Natural killer cell (primary cell): ENCODE measurements at regions not wholly inside any gene's neighbourhood (a gene's known extent, or its start where the extent isn't known, plus 50 kb on each side); places are given as distances from the start of the nearest gene placed in this dataset.
"Not testable (repeated sequence)": the region's sequence is repeated elsewhere in the genome, so short reads cannot be mapped to it uniquely, and the experiment has no call there.

ENCODE experiments used
- ATAC-seq, 3 donors: fragments of 150-1000 bp in 2 of 3; fragments of 200-7000 bp in 1 of 3; cut with Tn5 transposase; 1 replicate in 1 of 3; 2 replicates in 2 of 3; pipeline ENCODE4 v1.10.0; 2021; ENCODE audit warnings: mild to moderate bottlenecking in 2 of 3, moderate library complexity in 2 of 3
- DNase-seq, 2 donors: peaks; one replicate each; pipeline versions ENCODE4 v3.0.0 to v3.0.0-alpha.2; 2013 to 2021; ENCODE audit warnings: mixed read lengths in 1 of 2
- H3K27ac ChIP-seq: one replicate; pipeline ENCODE4 v1.5.1; 2013; ENCODE audit warnings: mild to moderate bottlenecking, low read length
- H3K27me3 ChIP-seq: one replicate; pipeline ENCODE4 v1.6.1; 2013; ENCODE audit warnings: low read length; ENCODE audit not compliant: control insufficient read depth, insufficient read depth
- H3K36me3 ChIP-seq: one replicate; pipeline ENCODE4 v1.6.1; 2013; ENCODE audit warnings: low read length; ENCODE audit not compliant: control insufficient read depth, insufficient read depth
- H3K4me1 ChIP-seq: one replicate; pipeline ENCODE4 v1.6.1; 2013; ENCODE audit warnings: low read length; ENCODE audit not compliant: control insufficient read depth, insufficient read depth
- H3K4me3 ChIP-seq: one replicate; pipeline ENCODE4 v1.5.1; 2013; ENCODE audit warnings: low read length
- H3K9me3 ChIP-seq: one replicate; pipeline ENCODE4 v1.6.1; 2013; ENCODE audit warnings: low read length; ENCODE audit not compliant: control insufficient read depth, insufficient read depth
- H3K27ac Mint-ChIP-seq, 2 donors: one replicate each; pipeline ENCODE4 v1.8.0; 2022; ENCODE audit warnings: mild to moderate bottlenecking in 2 of 2, mixed read lengths in 2 of 2, moderate library complexity in 1 of 2
- H3K27me3 Mint-ChIP-seq, 2 donors: one replicate each; pipeline ENCODE4 v1.8.0; 2022; ENCODE audit warnings: low read depth in 2 of 2, mixed read lengths in 2 of 2
- H3K36me3 Mint-ChIP-seq: one replicate; pipeline ENCODE4 v1.8.0; 2022; ENCODE audit warnings: mixed read lengths
- H3K4me1 Mint-ChIP-seq, 2 donors: one replicate each; pipeline ENCODE4 v1.8.0; 2022; ENCODE audit warnings: mixed read lengths in 2 of 2
- H3K4me3 Mint-ChIP-seq: one replicate; pipeline ENCODE4 v1.8.0; 2022; ENCODE audit warnings: mild to moderate bottlenecking, moderate library complexity, mixed read lengths
- H3K9me3 Mint-ChIP-seq, 2 donors: one replicate each; pipeline ENCODE4 v1.8.0; 2022; ENCODE audit warnings: mixed read lengths in 2 of 2
- WGBS: methylation state at CpG from one replicate; pipeline ENCODE4 v1.1.7; 2013; ENCODE audit warnings: missing lambda C conversion rate; ENCODE audit not compliant: insufficient coverage; 5-methylcytosine and 5-hydroxymethylcytosine counted together
- intact Hi-C: fragments of 100-400 bp; cut with micrococcal nuclease; formaldehyde crosslinking; loops from one replicate; pipeline ENCODE4 v1.14.2; 2022
- TF ChIP-seq, protein P1 (sequence below): fragments of 200-600 bp; IDR thresholded peaks from one replicate; pipeline ENCODE4 v1.8.0; 2022; ENCODE audit warnings: antibody characterized with exemption

DNA sequence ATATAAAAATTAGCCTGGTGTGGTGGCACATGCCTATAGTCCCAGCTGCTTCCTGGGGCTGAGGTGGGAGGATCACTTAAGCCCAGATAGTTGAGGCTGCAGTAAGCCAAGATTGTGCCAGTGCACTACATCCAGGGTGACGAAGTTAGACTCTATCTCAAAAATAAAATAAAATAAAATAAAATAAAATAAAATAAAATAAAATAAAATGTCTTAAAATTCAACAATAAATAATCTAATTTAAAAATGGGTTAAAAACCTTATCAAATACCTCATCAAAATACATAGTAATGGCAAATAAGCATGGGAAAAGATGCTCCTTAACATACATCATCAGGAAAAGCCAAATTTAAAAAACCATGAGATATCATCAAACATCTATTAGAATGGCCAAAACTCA is 760.2 kb upstream of the AGA start:
- no CpG with 5 or more reads among the region's 1 CpG for WGBS
- no peak overlapping the region for H3K4me3 ChIP-seq
- Mint-ChIP-seq H3K4me3 (no peak overlapping the region), H3K4me1 (no peaks in the 10 kb centered on the region), H3K27me3 (no peaks in the 10 kb centered on the region), H3K9me3 (peaks cover 18 to 20% of the 10 kb centered on the region in 2 donors), H3K36me3 (no peaks in the 10 kb centered on the region), H3K27ac (no peak overlapping the region)
- no peaks in the 10 kb centered on the region for H3K4me1 ChIP-seq
- peaks cover 1% of the 10 kb centered on the region for H3K9me3 ChIP-seq
- TF ChIP-seq, protein P1, sequence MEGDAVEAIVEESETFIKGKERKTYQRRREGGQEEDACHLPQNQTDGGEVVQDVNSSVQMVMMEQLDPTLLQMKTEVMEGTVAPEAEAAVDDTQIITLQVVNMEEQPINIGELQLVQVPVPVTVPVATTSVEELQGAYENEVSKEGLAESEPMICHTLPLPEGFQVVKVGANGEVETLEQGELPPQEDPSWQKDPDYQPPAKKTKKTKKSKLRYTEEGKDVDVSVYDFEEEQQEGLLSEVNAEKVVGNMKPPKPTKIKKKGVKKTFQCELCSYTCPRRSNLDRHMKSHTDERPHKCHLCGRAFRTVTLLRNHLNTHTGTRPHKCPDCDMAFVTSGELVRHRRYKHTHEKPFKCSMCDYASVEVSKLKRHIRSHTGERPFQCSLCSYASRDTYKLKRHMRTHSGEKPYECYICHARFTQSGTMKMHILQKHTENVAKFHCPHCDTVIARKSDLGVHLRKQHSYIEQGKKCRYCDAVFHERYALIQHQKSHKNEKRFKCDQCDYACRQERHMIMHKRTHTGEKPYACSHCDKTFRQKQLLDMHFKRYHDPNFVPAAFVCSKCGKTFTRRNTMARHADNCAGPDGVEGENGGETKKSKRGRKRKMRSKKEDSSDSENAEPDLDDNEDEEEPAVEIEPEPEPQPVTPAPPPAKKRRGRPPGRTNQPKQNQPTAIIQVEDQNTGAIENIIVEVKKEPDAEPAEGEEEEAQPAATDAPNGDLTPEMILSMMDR: no peak
- intact Hi-C loops: no loop called here
- ATAC-seq (no peak), DNase-seq (no peak)
- H3K27me3 ChIP-seq: no peaks in the 10 kb centered on the region
- no peak overlapping the region for H3K27ac ChIP-seq
- no peaks in the 10 kb centered on the region for H3K36me3 ChIP-seq

DNA sequence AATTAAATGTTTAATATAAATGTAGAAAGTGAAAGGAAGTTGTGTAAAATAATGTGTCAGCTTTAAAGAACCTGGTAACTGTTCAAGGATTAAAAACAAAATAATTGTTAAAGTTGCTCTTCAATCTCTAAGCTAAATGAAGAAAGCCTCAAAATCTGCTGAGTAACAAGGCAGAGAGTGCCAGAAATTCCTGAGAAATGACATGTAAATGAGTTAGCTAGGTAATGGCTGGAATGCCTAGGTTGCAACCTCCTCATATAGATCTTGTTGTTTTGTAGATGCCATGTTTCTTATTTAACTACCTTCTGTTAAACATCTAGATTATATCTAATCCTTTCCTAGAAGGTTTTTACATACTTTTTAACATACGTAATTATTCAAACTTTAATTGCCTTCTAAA is 763.6 kb upstream of the AGA start:
- TF ChIP-seq, protein P1: no peak
- Mint-ChIP-seq H3K4me1 (no peaks in the 10 kb centered on the region), H3K4me3 (no peak overlapping the region), H3K9me3 (peaks cover 11 to 18% of the 10 kb centered on the region in 2 donors), H3K27me3 (no peaks in the 10 kb centered on the region), H3K36me3 (no peaks in the 10 kb centered on the region), H3K27ac (no peak overlapping the region)
- Histone ChIP-seq H3K4me3 (no peak overlapping the region), H3K27ac (no peak overlapping the region), H3K27me3 (no peaks in the 10 kb centered on the region), H3K36me3 (no peaks in the 10 kb centered on the region), H3K9me3 (peaks cover 7% of the 10 kb centered on the region), H3K4me1 (no peaks in the 10 kb centered on the region)
- DNase-seq (no peak), ATAC-seq (no peak)
- intact Hi-C loops: no loop called here
- 64% methylated on average over 1 of the region's 1 CpG for WGBS

DNA sequence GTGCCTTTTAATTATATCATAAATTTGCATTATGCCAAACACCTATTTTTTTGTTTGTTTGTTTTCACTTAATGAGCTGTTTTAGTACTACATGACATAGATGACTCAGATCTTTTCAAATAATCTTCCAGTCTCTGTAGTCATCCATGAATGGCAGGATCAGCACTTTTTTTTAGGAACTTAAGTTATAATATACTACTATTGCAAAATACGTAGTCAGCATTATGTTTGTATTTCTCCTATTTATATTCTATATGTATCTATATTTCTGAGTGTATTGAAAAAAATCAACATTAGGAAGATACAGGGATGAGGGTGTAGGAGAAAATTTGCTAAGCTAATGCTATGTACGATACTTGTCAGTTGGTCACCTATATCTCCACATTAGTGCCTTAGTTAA is 773.1 kb upstream of the AGA start:
- no peaks in the 10 kb centered on the region for H3K36me3 Mint-ChIP-seq
- no peaks in the 10 kb centered on the region for H3K36me3 ChIP-seq
- no peaks in the 10 kb centered on the region for H3K27me3 Mint-ChIP-seq
- intact Hi-C loops: no loop called here
- no CpG with 5 or more reads among the region's 2 CpGs for WGBS
- H3K4me1 ChIP-seq: no peaks in the 10 kb centered on the region
- ATAC-seq: no peak
- TF ChIP-seq, protein P1: no peak
- no peak overlapping the region for H3K27ac ChIP-seq
- no peaks in the 10 kb centered on the region for H3K9me3 ChIP-seq
- no peak overlapping the region for H3K4me3 Mint-ChIP-seq
- H3K27me3 ChIP-seq: no peaks in the 10 kb centered on the region
- no peak overlapping the region for H3K27ac Mint-ChIP-seq
- H3K4me1 Mint-ChIP-seq: no peaks in the 10 kb centered on the region
- peaks cover 9 to 15% of the 10 kb centered on the region in 2 donors for H3K9me3 Mint-ChIP-seq
- no peak overlapping the region for H3K4me3 ChIP-seq
- no peak for DNase-seq

DNA sequence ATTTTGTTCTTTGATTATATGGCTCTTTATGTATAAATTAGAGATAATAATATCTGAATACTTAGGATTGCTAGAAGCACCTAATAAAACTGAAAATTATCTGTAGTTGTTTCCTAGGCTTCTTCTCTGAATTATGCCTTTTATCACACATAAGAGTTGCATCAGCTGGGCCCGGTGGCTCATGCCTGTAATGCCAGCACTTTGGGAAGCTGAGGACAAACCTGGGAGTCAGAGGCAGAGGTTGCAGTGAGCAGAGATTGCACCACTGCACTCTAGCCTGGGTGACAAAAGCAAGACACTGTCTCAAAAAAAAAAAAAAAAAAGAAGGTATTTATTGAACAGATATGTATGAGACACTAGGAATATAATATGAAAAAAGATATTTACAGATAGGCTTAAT is 773.5 kb upstream of the AGA start:
- no peaks in the 10 kb centered on the region for H3K36me3 Mint-ChIP-seq
- 79% methylated on average over 1 of the region's 1 CpG for WGBS
- Histone ChIP-seq H3K36me3 (no peaks in the 10 kb centered on the region), H3K27ac (no peak overlapping the region), H3K9me3 (no peaks in the 10 kb centered on the region), H3K27me3 (no peaks in the 10 kb centered on the region), H3K4me3 (no peak overlapping the region), H3K4me1 (no peaks in the 10 kb centered on the region)
- no peaks in the 10 kb centered on the region for H3K4me1 Mint-ChIP-seq
- H3K4me3 Mint-ChIP-seq: no peak overlapping the region
- H3K27me3 Mint-ChIP-seq: no peaks in the 10 kb centered on the region
- H3K9me3 Mint-ChIP-seq: peaks cover 9 to 15% of the 10 kb centered on the region in 2 donors
- TF ChIP-seq, protein P1: no peak
- DNase-seq (no peak), ATAC-seq (no peak)
- intact Hi-C loops: no loop called here
- no peak overlapping the region for H3K27ac Mint-ChIP-seq

DNA sequence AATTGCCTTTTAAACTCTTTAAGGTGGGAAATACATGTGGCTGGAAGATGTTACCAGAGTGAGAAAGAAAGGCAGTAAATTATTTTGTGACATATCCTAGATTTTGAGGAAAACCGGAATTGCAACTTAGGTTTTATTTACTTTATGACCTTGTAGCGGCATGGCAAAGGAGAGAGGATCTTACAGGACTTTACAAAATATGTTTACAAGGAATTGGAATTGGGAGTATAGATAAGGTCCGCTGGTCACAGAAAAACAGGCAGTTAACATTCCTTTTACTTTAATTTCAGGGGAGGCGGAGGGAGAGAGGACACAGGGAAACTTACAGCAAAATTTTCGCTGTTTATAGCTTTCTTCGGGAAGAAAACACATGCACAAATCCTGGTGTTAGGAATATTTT is 784.2 kb upstream of the AGA start:
- ATAC-seq, H3K27ac Mint-ChIP-seq, H3K4me3 ChIP-seq, H3K36me3 ChIP-seq, H3K9me3 ChIP-seq, H3K27me3 Mint-ChIP-seq, H3K27me3 ChIP-seq, DNase-seq, H3K4me3 Mint-ChIP-seq, H3K4me1 ChIP-seq, intact Hi-C loops, H3K4me1 Mint-ChIP-seq, H3K27ac ChIP-seq: not testable (repeated sequence)
- WGBS: 66% methylated on average over 3 of the region's 6 CpGs
- H3K36me3 Mint-ChIP-seq: peaks cover 37% of the 10 kb centered on the region
- H3K9me3 Mint-ChIP-seq: peaks cover 27 to 28% of the 10 kb centered on the region in 2 donors
